ENCODE measurements at regions not wholly inside any gene's neighbourhood (a gene's known extent, or its start where the extent isn't known, plus 50 kb on each side); places are given as distances from the start of the nearest gene placed in this dataset.

DNA sequence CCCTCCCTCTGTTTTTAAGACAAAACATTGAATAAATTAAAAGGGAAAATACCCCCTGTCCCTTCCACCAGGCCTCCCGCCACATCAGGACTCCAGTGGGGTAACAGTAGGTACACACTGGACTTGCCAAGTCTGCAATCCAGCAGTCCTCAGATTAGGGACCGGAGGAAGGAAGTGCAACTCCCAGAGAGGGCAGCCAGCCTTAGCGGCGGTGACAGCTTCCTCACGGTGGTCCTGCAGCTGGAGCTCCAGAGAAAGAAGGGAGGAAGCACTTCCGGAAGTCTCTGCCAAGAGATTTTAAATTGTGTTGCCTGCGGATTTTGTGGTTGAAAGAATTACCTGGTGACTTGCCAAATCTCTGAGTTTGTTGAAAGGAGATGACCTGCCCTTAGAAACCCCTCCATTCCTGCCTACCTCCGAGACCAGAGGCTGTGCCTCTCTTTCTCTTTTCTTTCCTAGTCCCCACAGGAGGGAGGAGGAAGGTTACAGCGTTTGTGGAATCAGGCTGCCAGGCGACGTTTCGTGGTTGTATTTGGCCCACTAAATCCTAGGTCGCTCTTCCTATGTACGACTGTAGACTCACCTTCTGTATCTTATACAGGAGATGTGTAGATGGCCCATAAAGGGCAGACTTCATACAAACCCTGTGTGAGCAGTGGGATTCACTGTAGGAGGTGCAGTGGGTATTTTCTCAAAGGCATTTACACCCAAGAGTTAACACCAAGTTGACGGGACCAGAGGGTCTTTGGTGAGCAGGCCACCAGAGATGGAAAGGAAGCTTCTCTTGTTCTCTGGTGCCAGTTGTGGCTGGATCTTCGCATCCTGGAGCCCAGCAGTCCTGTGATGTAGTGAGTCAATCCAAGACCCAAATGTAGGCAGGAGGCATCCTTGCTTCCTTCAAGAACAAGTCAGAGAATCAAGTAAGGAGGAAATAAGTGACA, 77.9 kb downstream of the INSIG1 start (continued):
- TF ChIP-seq SUZ12 (IDR thresholded peaks at IDR 0.05; ENCODE audit: low read length) (peak; percentile 96), NRF1 (IDR thresholded peaks at IDR 0.05; ENCODE audit: low read depth, low read length) (no peak), RBBP5 (IDR thresholded peaks at IDR 0.05; ENCODE audit: borderline replicate concordance, low read depth, low read length) (no peak), CBX5 (IDR thresholded peaks at IDR 0.05; ENCODE audit: low read depth, low read length) (no peak), SP4 (IDR thresholded peaks at IDR 0.05; ENCODE audit: low read length) (no peak)
